ENCODE measurements at regions not wholly inside any gene's neighbourhood (a gene's known extent, or its start where the extent isn't known, plus 50 kb on each side); places are given as distances from the start of the nearest gene placed in this dataset.

GRCh38 chr7:114755856-114756255 lies 166.0 kb upstream of the MDFIC start:
- no peak for DNase-seq
- no peaks in the 10 kb centered on the region for H3K9me3 ChIP-seq (ENCODE audit: low read length)
- Mint-ChIP-seq H3K4me3 (no peak overlapping the region), H3K36me3 (no peaks in the 10 kb centered on the region), H3K27me3 (no peaks in the 10 kb centered on the region), H3K9me3 (no peaks in the 10 kb centered on the region), H3K27ac (no peak overlapping the region), H3K4me1 (peaks cover 3 to 11% (median 11%) of the 10 kb centered on the region in 3 donors)
- no peaks in the 10 kb centered on the region for H3K4me1 ChIP-seq (ENCODE audit: insufficient read depth, low read length)
- H3K4me3 ChIP-seq (ENCODE audit: low read length) = no peak overlapping the region
- no peaks in the 10 kb centered on the region for H3K36me3 ChIP-seq (ENCODE audit: insufficient read depth, low read length)
- no peak overlapping the region for H3K27ac ChIP-seq (ENCODE audit: low read depth, low read length)
- ChIA-PET CTCF (no interaction called here), POLR2A (no interaction called here)
- H3K27me3 ChIP-seq (ENCODE audit: insufficient read depth, low read length, poor library complexity, severe bottlenecking) = no peaks in the 10 kb centered on the region

GRCh38 chr7:114758661-114759227 lies 163.2 kb upstream of the MDFIC start:
- H3K9me3 Mint-ChIP-seq = no peaks in the 10 kb centered on the region
- no peak overlapping the region for H3K27ac Mint-ChIP-seq
- Histone ChIP-seq H3K27ac (ENCODE audit: low read depth, low read length) (no peak overlapping the region), H3K4me1 (ENCODE audit: insufficient read depth, low read length) (no peaks in the 10 kb centered on the region), H3K36me3 (ENCODE audit: insufficient read depth, low read length) (no peaks in the 10 kb centered on the region), H3K4me3 (ENCODE audit: low read length) (no peak overlapping the region), H3K9me3 (ENCODE audit: low read length) (no peaks in the 10 kb centered on the region), H3K27me3 (ENCODE audit: insufficient read depth, low read length, poor library complexity, severe bottlenecking) (no peaks in the 10 kb centered on the region)
- no peaks in the 10 kb centered on the region for H3K27me3 Mint-ChIP-seq
- no peaks in the 10 kb centered on the region for H3K36me3 Mint-ChIP-seq
- H3K4me1 Mint-ChIP-seq = no peaks in the 10 kb centered on the region
- no peak overlapping the region for H3K4me3 Mint-ChIP-seq
- POLR2A ChIA-PET = no interaction called here
- DNase-seq = no peak
- CTCF ChIA-PET = no interaction called here

- Histone ChIP-seq H3K27ac (ENCODE audit: low read depth, low read length) (no peak overlapping the region), H3K27me3 (ENCODE audit: insufficient read depth, low read length, poor library complexity, severe bottlenecking) (no peaks in the 10 kb centered on the region), H3K36me3 (ENCODE audit: insufficient read depth, low read length) (no peaks in the 10 kb centered on the region), H3K9me3 (ENCODE audit: low read length) (no peaks in the 10 kb centered on the region), H3K4me3 (ENCODE audit: low read length) (no peak overlapping the region), H3K4me1 (ENCODE audit: insufficient read depth, low read length) (no peaks in the 10 kb centered on the region)
- ChIA-PET CTCF (no interaction called here), POLR2A (no interaction called here)
- no peaks in the 10 kb centered on the region for H3K9me3 Mint-ChIP-seq
- DNase-seq = no peak
- H3K36me3 Mint-ChIP-seq = no peaks in the 10 kb centered on the region
- H3K27me3 Mint-ChIP-seq = no peaks in the 10 kb centered on the region
- no peak overlapping the region for H3K27ac Mint-ChIP-seq
- H3K4me1 Mint-ChIP-seq = no peaks in the 10 kb centered on the region
- no peak overlapping the region for H3K4me3 Mint-ChIP-seq
These were observed 162.4 kb upstream of the MDFIC start for GRCh38 chr7:114759347-114760062.

- Mint-ChIP-seq H3K4me1 (no peaks in the 10 kb centered on the region), H3K27ac (no peak overlapping the region), H3K4me3 (no peak overlapping the region), H3K36me3 (no peaks in the 10 kb centered on the region), H3K9me3 (no peaks in the 10 kb centered on the region), H3K27me3 (no peaks in the 10 kb centered on the region)
- no peaks in the 10 kb centered on the region for H3K4me1 ChIP-seq (ENCODE audit: insufficient read depth, low read length)
- H3K27me3 ChIP-seq (ENCODE audit: insufficient read depth, low read length, poor library complexity, severe bottlenecking) = no peaks in the 10 kb centered on the region
- no peaks in the 10 kb centered on the region for H3K36me3 ChIP-seq (ENCODE audit: insufficient read depth, low read length)
- POLR2A ChIA-PET = no interaction called here
- CTCF ChIA-PET = no interaction called here
- no peaks in the 10 kb centered on the region for H3K9me3 ChIP-seq (ENCODE audit: low read length)
- no peak overlapping the region for H3K4me3 ChIP-seq (ENCODE audit: low read length)
- H3K27ac ChIP-seq (ENCODE audit: low read depth, low read length) = no peak overlapping the region
- no peak for DNase-seq
These were observed 161.4 kb upstream of the MDFIC start for GRCh38 chr7:114760477-114760876.

GRCh38 chr7:114761973-114762372 lies 159.9 kb upstream of the MDFIC start:
- H3K36me3 Mint-ChIP-seq = no peaks in the 10 kb centered on the region
- CTCF ChIA-PET = no interaction called here

GRCh38 chr7:114765331-114766040 lies 156.4 kb upstream of the MDFIC start:
- Histone ChIP-seq H3K9me3 (ENCODE audit: low read length) (no peaks in the 10 kb centered on the region), H3K27ac (ENCODE audit: low read depth, low read length) (no peak overlapping the region), H3K4me1 (ENCODE audit: insufficient read depth, low read length) (no peaks in the 10 kb centered on the region), H3K36me3 (ENCODE audit: insufficient read depth, low read length) (no peaks in the 10 kb centered on the region), H3K27me3 (ENCODE audit: insufficient read depth, low read length, poor library complexity, severe bottlenecking) (no peaks in the 10 kb centered on the region), H3K4me3 (ENCODE audit: low read length) (no peak overlapping the region)
- no peaks in the 10 kb centered on the region for H3K36me3 Mint-ChIP-seq
- POLR2A ChIA-PET = no interaction called here
- no peak for DNase-seq
- no peaks in the 10 kb centered on the region for H3K4me1 Mint-ChIP-seq
- H3K4me3 Mint-ChIP-seq = no peak overlapping the region
- peaks cover 2 to 8% of the 10 kb centered on the region in 2 donors for H3K27me3 Mint-ChIP-seq
- no peaks in the 10 kb centered on the region for H3K9me3 Mint-ChIP-seq
- H3K27ac Mint-ChIP-seq = no peak overlapping the region
- CTCF ChIA-PET = no interaction called here

More at GRCh38 chr7:114761973-114762372, 159.9 kb upstream of the MDFIC start:
- POLR2A ChIA-PET = no interaction called here
- no peak overlapping the region for H3K4me3 Mint-ChIP-seq
- Histone ChIP-seq H3K27ac (ENCODE audit: low read depth, low read length) (no peak overlapping the region), H3K36me3 (ENCODE audit: insufficient read depth, low read length) (no peaks in the 10 kb centered on the region), H3K27me3 (ENCODE audit: insufficient read depth, low read length, poor library complexity, severe bottlenecking) (no peaks in the 10 kb centered on the region), H3K4me3 (ENCODE audit: low read length) (no peak overlapping the region), H3K4me1 (ENCODE audit: insufficient read depth, low read length) (no peaks in the 10 kb centered on the region), H3K9me3 (ENCODE audit: low read length) (no peaks in the 10 kb centered on the region)
- no peak overlapping the region for H3K27ac Mint-ChIP-seq
- H3K4me1 Mint-ChIP-seq = no peaks in the 10 kb centered on the region
- peaks cover 0 to under 1% of the 10 kb centered on the region in 2 donors for H3K27me3 Mint-ChIP-seq
- H3K9me3 Mint-ChIP-seq = no peaks in the 10 kb centered on the region
- DNase-seq = no peak

GRCh38 chr7:114766041-114766356 lies 155.9 kb upstream of the MDFIC start:
- H3K27me3 Mint-ChIP-seq = peaks cover 2 to 8% of the 10 kb centered on the region in 2 donors
- ChIA-PET CTCF (no interaction called here), POLR2A (no interaction called here)
- no peak for DNase-seq
- no peaks in the 10 kb centered on the region for H3K36me3 Mint-ChIP-seq
- no peak overlapping the region for H3K4me3 Mint-ChIP-seq
- no peak overlapping the region for H3K27ac ChIP-seq (ENCODE audit: low read depth, low read length)
- H3K27me3 ChIP-seq (ENCODE audit: insufficient read depth, low read length, poor library complexity, severe bottlenecking) = no peaks in the 10 kb centered on the region
- H3K9me3 Mint-ChIP-seq = no peaks in the 10 kb centered on the region
- H3K4me3 ChIP-seq (ENCODE audit: low read length) = no peak overlapping the region
- H3K4me1 Mint-ChIP-seq = no peaks in the 10 kb centered on the region
- H3K9me3 ChIP-seq (ENCODE audit: low read length) = no peaks in the 10 kb centered on the region
- H3K27ac Mint-ChIP-seq = no peak overlapping the region
- no peaks in the 10 kb centered on the region for H3K36me3 ChIP-seq (ENCODE audit: insufficient read depth, low read length)
- H3K4me1 ChIP-seq (ENCODE audit: insufficient read depth, low read length) = no peaks in the 10 kb centered on the region

- POLR2A ChIA-PET = no interaction called here
- CTCF ChIA-PET = interaction anchor here (1.5 kb wide), 1 partner anchor 11 kb away, joined by 3 read pairs; no protein-coding TSS in a partner anchor
- peaks cover 0 to 2% (median 0%) of the 10 kb centered on the region in 3 donors for H3K36me3 Mint-ChIP-seq
- H3K4me3 ChIP-seq (ENCODE audit: low read length) = no peak overlapping the region
- H3K9me3 Mint-ChIP-seq = no peaks in the 10 kb centered on the region
- H3K36me3 ChIP-seq (ENCODE audit: insufficient read depth, low read length) = no peaks in the 10 kb centered on the region
- H3K27me3 Mint-ChIP-seq = peaks cover 0 to 2% of the 10 kb centered on the region in 2 donors
- no peak overlapping the region for H3K27ac ChIP-seq (ENCODE audit: low read depth, low read length)
- no peak for DNase-seq
- no peak overlapping the region for H3K4me3 Mint-ChIP-seq
- H3K4me1 ChIP-seq (ENCODE audit: insufficient read depth, low read length) = no peaks in the 10 kb centered on the region
- no peaks in the 10 kb centered on the region for H3K9me3 ChIP-seq (ENCODE audit: low read length)
- H3K27me3 ChIP-seq (ENCODE audit: insufficient read depth, low read length, poor library complexity, severe bottlenecking) = no peaks in the 10 kb centered on the region
- H3K27ac Mint-ChIP-seq = no peak overlapping the region
- no peaks in the 10 kb centered on the region for H3K4me1 Mint-ChIP-seq
These were observed 144.6 kb upstream of the MDFIC start for GRCh38 chr7:114777288-114777687.

All from CD8-positive, alpha-beta memory T cell (primary cell).